ENCODE measurements at regions not wholly inside any gene's neighbourhood (a gene's known extent, or its start where the extent isn't known, plus 50 kb on each side); places are given as distances from the start of the nearest gene placed in this dataset.

GRCh38 chr1:234770924-234771540, 161.1 kb upstream of the IRF2BP2 start:
- no peak for TF ChIP-seq CTCF (conservative IDR thresholded peaks at IDR 0.05; ENCODE audit: low read length)
- TF ChIP-seq EZH2phosphoT487 (IDR thresholded peaks at IDR 0.05; ENCODE audit: borderline replicate concordance, low read depth, low read length), result no peak
- Histone ChIP-seq H4K20me1 (ENCODE audit: insufficient read depth, low read length) (no peaks in the 10 kb centered on the region), H3K27ac (ENCODE audit: low read depth, low read length, poor library complexity, severe bottlenecking) (no peak overlapping the region), H3K4me3 (ENCODE audit: low read depth, low read length, poor library complexity, severe bottlenecking) (no peak overlapping the region), H3K36me3 (ENCODE audit: insufficient read depth, low read length) (no peaks in the 10 kb centered on the region), H3K79me2 (ENCODE audit: insufficient read depth, low read depth, low read length) (no peaks in the 10 kb centered on the region), H3K9me2 (ENCODE audit: insufficient read depth, low read length) (no peaks in the 10 kb centered on the region), H2AFZ (ENCODE audit: low read length) (no peak overlapping the region; the same call in 1 of the 2 replicates), H3K9me3 (ENCODE audit: low read length) (no peaks in the 10 kb centered on the region), H3K4me2 (ENCODE audit: low read length) (peak overlapping the region; percentile 51), H3K4me1 (ENCODE audit: insufficient read depth, low read length, poor library complexity, severe bottlenecking) (peaks cover 33% of the 10 kb centered on the region)
- POLR2A ChIA-PET, result interaction anchor here (0.6 to 1.4 kb wide), 10 partner anchors 14 to 324 kb away, joined by 3 to 7 read pairs (median 3); no protein-coding TSS in a partner anchor
- CTCF ChIA-PET (ENCODE audit: unreplicated experiment), result no interaction called here
- intact Hi-C loops (cut with micrococcal nuclease; ENCODE audit: unreplicated experiment), result loop anchor here (5.0 kb wide), 2 partner anchors 274 to 311 kb away; no protein-coding TSS in a partner anchor
- no peak for DNase-seq (ENCODE audit: low spot score)
- no TSS peak for BruUV-seq (replicated peaks)

- POLR2A ChIA-PET, result no interaction called here
- no peaks in the 10 kb centered on the region for H3K79me2 ChIP-seq (ENCODE audit: insufficient read depth, low read depth, low read length)
- BruUV-seq (replicated peaks), result no TSS peak
- H3K9me2 ChIP-seq (ENCODE audit: insufficient read depth, low read length), result no peaks in the 10 kb centered on the region
- H2AFZ ChIP-seq (ENCODE audit: low read length), result no peak overlapping the region
- no peak overlapping the region for H3K27ac ChIP-seq (ENCODE audit: low read depth, low read length, poor library complexity, severe bottlenecking)
- H3K4me2 ChIP-seq (ENCODE audit: low read length), result no peak overlapping the region
- peaks cover 33% of the 10 kb centered on the region for H3K4me1 ChIP-seq (ENCODE audit: insufficient read depth, low read length, poor library complexity, severe bottlenecking)
- DNase-seq (ENCODE audit: low spot score), result no peak
- no peaks in the 10 kb centered on the region for H3K36me3 ChIP-seq (ENCODE audit: insufficient read depth, low read length)
- no peak overlapping the region for H3K4me3 ChIP-seq (ENCODE audit: low read depth, low read length, poor library complexity, severe bottlenecking)
- H3K9me3 ChIP-seq (ENCODE audit: low read length), result no peaks in the 10 kb centered on the region
- TF ChIP-seq EZH2phosphoT487 (IDR thresholded peaks at IDR 0.05; ENCODE audit: borderline replicate concordance, low read depth, low read length) (no peak), CTCF (conservative IDR thresholded peaks at IDR 0.05; ENCODE audit: low read length) (no peak)
- no peaks in the 10 kb centered on the region for H4K20me1 ChIP-seq (ENCODE audit: insufficient read depth, low read length)
- CTCF ChIA-PET (ENCODE audit: unreplicated experiment), result no interaction called here
- intact Hi-C loops (cut with micrococcal nuclease; ENCODE audit: unreplicated experiment), result loop anchor here (5.0 kb wide), 2 partner anchors 273 to 312 kb away; no protein-coding TSS in a partner anchor
These were observed 160.2 kb upstream of the IRF2BP2 start for GRCh38 chr1:234769986-234770795.

Measured in OCI-LY7 (cell line).